ENCODE measurements at regions not wholly inside any gene's neighbourhood (a gene's known extent, or its start where the extent isn't known, plus 50 kb on each side); places are given as distances from the start of the nearest gene placed in this dataset.
"Not testable (repeated sequence)": the region's sequence is repeated elsewhere in the genome, so short reads cannot be mapped to it uniquely, and the experiment has no call there.

GRCh38 chr1:224032608-224033276 lies 81.2 kb upstream of the FBXO28 start:
- TF ChIP-seq CTCF (IDR thresholded peaks at IDR 0.05; ENCODE audit: low read depth, low read length); POLR2A (IDR thresholded peaks at IDR 0.05; ENCODE audit: extremely low read depth, insufficient read length); MYC (IDR thresholded peaks at IDR 0.05; ENCODE audit: low read depth, low read length): not testable (repeated sequence)
